ENCODE measurements at regions not wholly inside any gene's neighbourhood (a gene's known extent, or its start where the extent isn't known, plus 50 kb on each side); places are given as distances from the start of the nearest gene placed in this dataset.
"Not testable (repeated sequence)": the region's sequence is repeated elsewhere in the genome, so short reads cannot be mapped to it uniquely, and the experiment has no call there.

DNA sequence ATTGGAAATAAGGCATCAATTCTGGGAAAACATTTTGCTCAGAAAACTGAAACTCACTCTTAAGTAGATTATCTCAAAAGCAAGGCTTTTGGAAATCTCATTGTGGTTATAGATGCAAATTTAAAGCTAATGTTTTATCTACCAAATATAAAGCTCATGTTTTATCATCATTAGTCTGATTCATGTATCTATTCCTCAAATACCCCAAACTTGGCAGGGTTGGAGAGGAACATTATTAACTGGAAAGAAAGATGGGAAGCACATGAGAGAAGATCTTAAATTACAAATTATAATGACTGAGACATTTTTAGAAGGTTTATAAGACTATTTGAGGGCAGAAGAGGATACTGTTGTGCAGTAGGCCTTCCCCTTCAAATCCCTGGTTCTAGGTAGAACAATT lies 137.3 kb upstream of the TGFBR2 start:
- no peak for DNase-seq (ENCODE audit: low spot score)

DNA sequence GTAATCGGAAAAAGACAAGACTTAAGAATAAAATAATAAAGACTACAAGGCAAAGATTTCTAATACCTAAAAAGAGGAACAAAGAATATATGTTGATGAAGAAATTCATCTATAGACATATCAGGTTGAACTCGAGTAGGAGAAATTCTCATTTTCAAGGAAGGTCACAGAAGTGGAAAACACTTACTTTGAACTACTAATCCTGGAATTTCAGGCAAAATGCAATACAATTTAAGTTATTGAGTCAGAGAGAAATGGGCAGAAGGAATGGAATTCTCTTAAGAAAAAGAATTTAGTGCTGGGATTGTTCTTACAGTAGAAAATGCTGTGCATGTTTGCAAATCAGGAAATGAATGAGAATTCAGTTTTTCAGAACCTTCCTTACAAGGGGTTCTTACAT lies 135.9 kb upstream of the TGFBR2 start:
- DNase-seq (ENCODE audit: low spot score) = no peak

DNA sequence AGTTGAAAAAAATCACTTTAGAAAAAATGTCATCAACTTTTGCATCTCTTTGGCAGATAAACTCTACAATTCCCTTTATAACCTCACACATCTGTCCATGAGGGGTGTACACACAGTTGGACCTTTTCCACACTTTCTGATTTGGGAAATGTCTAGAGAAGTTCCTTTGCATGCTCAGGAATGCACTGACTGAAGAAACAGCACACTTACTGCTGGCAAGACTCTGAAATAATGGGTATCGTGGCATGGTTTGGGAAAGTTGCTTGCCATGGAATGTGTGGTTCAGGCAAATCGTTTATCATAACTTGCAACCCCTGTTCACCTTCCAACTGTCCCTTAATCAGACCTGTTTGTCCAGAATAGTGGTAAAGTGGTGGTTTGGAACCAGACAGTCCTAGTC lies 135.3 kb upstream of the TGFBR2 start:
- no peak for DNase-seq (ENCODE audit: low spot score)

DNA sequence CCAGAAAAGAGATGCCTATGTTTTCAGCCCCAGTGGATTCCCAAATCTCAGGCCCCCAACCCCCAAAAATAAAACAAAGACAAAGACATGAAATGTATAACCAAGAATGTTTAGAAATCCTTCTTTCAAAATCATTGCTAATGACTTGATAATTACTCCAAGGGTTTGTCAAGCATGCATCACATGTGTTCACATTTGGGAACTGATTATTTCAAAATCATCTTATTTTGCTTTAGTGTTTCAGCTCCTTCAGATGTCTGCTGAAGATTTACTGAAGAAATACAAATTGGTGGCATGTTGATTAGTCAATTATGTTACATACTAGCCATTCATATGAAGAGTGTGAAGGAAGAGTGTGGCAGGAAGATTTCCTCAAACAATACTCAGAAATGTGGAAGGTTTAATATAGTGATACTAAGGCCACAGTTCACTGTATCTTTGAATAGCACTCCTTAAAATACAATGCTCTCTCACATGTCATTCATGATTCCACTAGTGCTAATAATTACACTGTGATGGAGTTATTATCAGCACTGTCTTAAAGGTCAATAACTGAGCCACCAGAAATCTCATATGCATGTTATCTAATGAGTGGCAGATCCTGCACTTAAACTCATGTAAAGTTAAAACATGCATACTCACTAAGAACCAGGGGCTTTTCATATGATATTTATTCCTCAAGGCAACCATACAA lies 134.5 kb upstream of the TGFBR2 start:
- DNase-seq (ENCODE audit: low spot score) = no peak

DNA sequence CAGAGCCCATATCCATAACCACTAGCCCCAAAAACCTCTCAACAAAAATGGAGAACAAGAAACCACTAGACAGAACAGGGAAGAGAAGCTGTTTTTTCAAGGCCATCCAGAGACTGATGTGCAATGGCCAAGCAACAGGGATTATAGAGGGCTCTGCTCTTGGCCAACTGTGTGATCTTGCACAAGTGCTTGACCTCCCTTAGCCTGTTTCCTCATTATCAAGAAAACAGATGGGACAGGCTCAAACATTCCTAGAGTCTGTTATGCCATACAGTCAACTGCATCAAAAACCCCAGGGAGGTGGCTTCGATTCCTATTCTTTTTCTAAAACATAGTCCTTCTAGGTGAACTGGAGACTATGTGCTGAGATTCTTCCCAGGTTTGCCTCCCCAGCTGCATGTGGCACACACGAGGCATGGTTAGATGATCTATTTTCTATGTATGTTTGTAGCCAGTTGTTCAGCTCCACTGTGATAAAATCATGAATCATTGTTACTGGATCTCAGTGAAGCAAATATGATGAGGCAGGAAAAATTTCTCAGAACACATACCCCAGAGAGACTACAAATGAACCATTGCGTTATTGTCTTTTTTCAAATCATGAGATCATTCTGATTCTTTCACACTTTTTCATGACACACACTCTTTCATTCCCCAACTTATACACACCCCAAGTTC lies 132.9 kb upstream of the TGFBR2 start:
- no peak for DNase-seq (ENCODE audit: low spot score)

DNA sequence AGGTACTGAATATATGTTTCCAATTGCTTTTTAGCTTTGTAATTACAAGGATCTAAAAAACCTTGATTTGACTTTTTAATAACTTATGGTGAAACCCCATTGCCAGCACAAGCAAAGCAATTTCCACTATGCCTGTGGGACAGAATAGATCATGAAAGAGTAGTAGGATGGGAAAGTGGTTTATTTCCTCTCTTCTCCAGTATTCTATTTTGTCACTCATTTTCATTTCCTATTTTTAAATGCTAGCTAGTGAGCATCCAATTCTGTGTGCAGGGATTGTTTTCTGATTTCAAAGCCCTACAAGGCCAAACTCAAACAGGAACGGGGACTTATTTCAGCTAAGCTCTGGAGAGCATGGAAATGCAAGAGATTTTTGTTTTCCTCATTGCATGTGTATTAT lies 132.0 kb upstream of the TGFBR2 start:
- DNase-seq (ENCODE audit: low spot score) = no peak

DNA sequence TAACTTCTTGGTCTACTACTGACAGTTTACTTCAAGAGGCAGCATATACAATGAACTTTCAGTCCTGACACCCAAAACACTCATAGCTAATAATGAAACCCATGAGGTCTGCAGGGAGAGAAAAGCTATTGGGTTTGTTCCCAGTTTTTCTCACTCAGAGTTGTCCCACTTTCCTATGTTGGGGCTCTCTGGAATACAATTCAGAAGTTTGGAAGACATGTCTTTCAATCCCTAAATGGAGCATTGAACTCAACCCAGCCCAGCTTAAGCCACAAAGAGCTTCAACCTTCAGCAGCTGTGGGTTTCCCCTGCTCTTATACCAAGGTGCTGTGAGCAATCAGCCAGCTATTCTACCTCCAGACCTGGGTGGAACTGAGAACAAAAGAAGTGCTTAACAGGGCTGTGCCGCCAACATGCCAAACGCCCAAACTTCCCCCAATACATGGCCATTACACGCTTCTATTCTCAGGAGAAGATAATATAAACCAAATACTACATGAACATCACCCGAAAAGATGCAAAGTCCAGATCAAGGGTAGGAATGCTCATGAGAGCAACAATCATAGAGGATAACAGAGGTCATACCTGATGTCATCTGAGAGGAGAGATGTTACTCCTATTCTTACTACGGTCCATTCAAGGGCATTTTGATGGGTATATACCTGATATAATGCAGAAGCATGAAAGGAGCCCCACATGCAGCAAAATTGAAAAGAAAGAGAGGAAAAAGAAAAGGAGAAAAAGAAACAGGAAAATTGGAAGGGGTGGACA lies 131.2 kb upstream of the TGFBR2 start:
- no peak for DNase-seq (ENCODE audit: low spot score)

DNA sequence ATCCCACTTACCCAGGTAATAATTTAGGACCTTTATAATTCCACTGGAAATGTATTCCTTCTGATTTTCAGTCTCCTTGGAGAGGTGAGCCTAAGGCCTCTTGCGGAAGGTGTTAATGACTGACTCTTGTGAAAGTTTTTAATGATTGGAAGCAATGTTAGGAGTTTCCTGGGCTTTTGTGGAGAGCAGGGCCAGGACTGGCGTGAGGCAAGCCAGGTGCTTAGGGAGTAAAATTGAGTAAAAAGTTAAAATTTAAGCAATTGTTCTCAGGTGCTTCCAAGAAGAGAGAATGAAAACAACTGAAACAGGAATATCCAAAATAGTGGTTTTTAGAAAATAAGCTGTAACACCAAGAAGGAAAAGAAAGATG lies 130.6 kb upstream of the TGFBR2 start:
- no peak for DNase-seq (ENCODE audit: low spot score)

DNA sequence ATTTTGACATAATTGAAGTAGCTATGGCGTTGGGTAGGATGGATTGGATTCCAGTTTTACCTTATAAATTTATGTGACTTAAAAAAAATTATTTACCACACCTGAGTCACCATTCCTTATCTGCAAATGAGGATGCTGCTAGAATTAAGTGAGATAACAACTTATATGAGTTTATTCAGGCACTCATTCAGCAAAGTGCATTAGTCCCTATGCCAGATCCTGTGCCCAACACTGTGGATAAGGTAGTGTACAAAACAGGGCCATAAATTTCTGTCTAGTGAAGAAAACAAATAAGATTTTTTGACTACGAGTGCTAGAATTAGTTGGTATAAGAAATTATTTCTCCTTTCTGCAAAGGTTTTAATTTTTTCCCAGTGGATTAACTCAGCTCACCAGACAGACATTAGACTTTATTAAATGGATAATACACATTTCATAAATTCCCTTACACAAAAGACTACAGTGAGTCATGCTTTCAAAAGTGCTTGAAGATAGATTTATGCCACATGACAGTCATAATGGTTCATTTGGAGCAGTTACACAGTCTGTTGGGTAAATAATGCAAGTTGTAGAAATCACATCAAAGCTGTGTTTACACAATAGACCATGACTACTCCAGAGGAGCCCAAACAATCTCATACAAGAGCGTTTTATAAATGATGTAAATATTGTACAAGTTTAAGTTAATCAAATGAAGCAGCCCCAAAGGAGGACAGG lies 129.9 kb upstream of the TGFBR2 start:
- DNase-seq (ENCODE audit: low spot score) = no peak

DNA sequence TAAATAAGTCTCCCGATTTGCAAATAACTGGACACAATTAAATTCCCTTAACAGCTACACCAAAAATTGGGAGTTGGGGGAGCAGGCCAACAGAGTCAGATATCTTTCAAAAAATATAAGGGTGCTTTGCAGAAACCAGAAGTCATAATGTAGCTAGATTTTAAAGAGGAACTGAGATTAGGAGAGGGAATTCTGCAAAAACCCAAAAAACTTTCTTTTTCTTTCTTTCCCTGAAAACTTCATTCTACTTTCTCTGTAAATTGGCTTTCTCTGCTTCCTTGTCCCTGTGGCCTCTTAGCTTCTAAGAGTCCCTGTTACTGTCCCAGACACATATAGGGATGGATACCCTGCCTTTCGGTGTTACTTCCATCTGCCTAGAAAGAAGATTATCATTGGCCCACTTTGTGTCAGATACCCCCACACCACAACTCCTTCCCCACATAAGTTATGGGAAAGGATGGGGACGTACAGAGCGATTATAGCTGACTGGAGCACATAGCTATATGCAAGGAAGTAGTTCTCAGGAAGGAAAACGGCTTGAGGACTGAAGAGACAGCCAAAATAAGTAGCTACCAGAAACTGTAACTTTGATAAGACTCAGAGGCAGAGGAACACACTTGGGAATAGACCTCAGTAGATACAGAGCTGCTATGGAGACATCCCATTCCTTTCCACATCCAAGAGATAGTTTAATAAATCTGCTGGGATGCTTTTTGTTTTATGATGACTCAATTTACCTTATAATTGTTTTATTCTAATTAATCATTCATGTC lies 129.1 kb upstream of the TGFBR2 start:
- no peak for DNase-seq (ENCODE audit: low spot score)

DNA sequence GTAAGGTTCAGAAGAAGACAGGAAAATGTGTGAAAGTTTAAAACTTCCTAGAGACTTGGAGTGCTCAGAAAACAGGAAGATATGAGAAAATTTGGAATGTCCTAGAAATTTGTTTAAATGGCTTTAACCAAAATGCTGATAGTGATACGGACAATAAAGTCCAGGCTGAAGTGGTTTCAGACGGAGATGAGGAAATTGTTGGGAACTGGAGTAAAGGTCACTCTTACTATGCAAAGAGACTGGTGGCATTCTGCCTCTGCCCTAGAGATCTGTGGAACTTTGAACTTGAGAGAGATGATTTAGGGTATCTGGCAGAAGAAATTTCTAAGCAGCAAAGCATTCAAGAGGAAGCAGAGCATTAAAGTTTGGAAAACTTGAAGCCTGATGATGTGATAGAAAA lies 126.7 kb upstream of the TGFBR2 start:
- not testable (repeated sequence) for DNase-seq (ENCODE audit: low spot score)

DNA sequence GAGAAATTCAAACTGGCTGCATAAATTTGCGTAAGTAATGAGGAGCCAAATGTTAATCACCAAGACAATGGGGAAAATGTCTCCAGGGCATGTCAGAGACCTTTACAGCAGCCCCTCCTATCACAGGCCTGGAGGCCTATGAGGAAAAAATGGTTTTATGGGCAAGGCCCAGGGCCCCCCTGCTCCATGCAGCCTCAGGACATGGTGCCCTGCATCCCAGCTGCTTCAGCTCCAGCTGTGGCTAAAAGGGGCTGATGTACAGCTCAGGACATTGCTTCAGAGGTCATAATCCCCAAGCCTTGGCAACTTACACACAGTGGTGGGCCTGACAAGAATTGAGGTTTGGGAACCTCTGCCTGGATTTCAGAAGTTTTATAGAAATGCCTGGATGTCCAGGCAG lies 126.2 kb upstream of the TGFBR2 start:
- not testable (repeated sequence) for DNase-seq (ENCODE audit: low spot score)

DNA sequence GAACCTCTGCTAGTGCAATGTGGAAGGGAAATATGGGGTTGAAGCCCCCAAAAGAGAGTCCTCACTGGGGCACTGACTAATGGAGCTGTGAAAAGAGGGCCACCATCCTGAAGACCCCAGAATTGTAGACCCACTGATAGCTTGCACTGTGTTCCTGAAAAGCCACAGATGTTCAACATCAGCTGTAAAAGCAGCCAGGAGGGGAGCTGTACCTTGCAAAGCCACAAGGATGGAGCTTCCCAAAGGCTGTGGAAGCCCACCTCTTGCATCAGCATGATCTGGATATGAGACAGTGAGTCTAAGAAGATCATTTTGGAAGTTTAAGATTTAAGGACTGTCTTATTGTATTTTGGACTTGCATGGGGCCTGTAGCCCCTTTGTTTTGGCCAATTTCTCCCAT lies 125.8 kb upstream of the TGFBR2 start:
- no peak for DNase-seq (ENCODE audit: low spot score)

DNA sequence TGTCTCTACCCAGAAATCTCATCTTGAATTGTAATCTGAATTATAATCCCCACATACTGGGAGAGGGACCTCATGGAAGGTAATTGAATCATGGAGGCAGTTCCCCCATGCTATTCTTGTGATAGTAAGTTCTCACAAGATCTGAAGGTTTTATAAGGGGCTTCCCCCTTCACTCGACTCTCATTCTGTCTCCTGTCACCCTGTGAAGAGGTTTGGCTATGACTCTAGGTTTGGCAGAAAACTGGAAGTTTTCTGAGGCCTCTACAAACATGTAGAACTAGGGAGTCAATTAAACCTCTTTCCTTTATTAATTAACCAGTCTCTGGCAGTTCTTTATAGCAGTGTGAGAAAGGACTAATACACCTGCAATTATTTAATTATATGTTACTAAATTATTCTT lies 125.2 kb upstream of the TGFBR2 start:
- DNase-seq (ENCODE audit: low spot score) = no peak

DNA sequence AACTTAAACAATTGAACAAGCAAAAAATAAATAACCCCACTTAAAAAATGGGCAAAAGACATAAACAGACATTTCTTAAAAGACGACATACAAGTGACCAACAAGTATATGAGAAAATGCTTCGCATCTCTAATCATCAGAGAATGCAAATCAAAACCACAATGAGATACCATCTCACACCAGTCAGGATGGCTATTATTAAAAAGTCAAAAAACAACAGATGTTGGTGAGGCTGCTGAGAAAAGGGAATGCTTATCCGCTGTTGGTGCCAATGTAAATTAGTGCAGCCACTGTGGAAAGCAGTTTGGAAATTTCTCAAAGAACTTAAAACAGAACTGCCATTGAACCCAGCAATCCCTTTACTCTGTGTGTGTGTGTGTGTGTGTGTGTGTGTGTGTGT lies 122.2 kb upstream of the TGFBR2 start:
- DNase-seq (ENCODE audit: low spot score) = not testable (repeated sequence)

DNA sequence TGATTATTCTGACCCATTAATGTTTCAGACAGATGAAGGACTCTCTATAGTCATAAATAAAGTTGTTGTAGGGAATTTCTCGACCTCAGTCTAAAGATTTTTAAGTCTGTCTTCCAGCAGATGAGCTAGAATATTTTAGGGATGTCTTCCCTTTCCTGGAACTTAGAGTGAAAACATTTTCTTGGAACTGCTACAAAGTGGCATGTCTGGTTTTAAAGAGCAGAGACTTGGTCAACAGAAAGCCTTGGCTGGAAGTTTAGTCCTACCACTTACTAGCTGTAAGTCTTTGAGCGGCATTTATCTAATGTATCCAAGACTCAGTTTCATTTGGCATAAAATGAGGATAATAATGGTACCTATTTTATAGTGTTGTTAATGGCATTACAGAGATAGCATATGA lies 120.0 kb upstream of the TGFBR2 start:
- no peak for DNase-seq (ENCODE audit: low spot score)

DNA sequence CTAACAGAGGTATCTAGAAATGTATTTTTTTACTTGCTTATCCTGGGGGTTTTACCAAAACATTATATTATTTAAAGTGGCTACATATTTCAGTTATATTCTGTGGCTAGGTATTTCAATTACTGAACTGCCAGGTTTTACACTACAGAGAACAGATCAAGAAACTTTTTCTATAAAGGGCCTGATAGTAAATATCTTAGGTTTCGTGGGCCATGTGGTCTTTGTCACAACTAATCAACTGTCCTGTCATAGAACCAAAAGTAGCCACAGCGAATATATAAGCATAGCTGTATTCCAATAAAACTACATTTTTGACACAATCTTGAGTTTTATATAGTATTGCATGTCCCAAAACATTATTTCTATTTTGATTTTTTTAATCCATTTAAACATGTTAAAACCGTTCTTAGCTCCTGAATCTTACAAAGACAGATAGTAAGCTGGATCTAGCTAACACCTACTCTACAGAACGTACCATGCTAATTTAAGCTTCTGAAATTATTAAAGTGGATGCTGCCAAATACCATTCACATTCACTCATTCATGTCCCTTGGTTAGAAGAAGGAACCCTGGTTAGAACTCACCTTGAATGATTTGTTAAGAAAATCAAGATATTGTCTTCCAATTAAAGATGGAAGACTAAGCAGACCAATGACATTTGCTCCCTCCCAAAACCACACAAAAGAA lies 118.2 kb upstream of the TGFBR2 start:
- DNase-seq (ENCODE audit: low spot score) = no peak

DNA sequence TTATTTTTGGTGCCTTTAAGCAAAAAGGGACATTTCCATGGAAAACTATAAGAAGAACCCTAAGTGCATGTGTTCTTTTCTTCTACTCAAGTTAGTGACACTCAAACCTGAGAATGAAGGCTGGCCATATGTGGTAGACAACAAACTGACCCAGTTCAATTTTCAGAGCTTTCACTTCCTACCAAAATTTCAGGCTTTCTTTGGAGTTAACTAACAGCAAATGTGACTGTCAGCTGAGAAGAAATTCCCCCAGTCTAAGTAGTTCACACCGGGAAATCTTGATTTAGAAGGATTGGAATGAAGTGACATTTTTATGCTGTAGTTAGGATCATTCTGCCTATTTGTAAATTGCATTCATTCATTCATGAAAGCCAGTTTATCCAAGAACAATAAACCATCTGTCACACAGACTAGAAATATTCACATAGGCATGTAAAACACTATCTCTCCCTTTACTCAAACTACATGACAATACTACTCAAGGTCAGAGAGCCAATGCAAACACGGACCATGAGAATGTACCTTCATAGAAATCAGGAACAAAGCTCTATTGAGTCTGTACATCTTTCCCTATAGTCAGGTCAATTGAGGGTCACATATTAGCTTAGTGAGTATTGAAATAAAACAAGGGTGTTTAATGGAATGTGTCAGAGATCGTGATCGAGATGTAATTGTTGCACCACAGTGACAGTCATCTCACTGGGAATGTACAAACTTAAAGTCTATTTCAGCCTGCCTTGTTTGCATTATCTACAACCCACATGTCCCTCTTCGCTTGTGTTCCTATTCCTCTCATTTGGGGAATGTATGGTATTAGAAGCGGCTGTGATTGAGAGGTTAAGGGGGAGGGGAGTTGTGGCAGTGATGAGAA lies 113.8 kb upstream of the TGFBR2 start:
- peak; percentile 48 for DNase-seq (ENCODE audit: low spot score)

DNA sequence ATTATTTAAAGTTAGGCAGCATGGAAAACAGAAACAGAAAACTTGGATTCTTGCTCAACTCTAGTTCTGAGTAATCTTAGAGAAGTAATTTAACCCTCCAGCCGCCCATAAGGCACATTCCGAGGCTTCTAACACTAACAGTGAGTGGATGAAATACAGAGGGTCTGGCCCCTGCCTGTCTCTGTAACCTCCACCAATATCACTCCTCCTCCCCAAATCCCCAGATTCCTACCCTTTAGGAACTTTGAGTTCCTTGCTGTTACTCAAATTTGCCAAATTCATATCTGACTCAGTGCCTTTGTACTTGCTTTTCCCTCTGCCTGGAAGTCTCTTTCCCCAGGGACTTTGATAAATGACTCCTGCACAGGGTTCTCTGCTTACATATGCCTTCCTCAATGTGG lies 112.5 kb upstream of the TGFBR2 start:
- no peak for DNase-seq (ENCODE audit: low spot score)
